Breast epithelium (tissue), 4 donors: ENCODE measurements at regions not wholly inside any gene's neighbourhood (a gene's known extent, or its start where the extent isn't known, plus 50 kb on each side); places are given as distances from the start of the nearest gene placed in this dataset.

Experiments used
- DNase-seq, 2 donors: peaks; one replicate each; pipeline ENCODE4 v3.0.0-alpha.2; 2019; ENCODE audit warnings: low spot score in 2 of 2
- H3K27ac ChIP-seq, 2 donors: fragments of 200-600 bp; sonication (generic) in 1 of 2; one replicate each; pipeline ENCODE4 v1.5.1; 2016 to 2019; ENCODE audit warnings: mild to moderate bottlenecking in 1 of 2
- H3K27me3 ChIP-seq, 2 donors: fragments of 200-600 bp; sonication (generic) in 1 of 2; one replicate each; pipeline versions ENCODE4 v1.5.1 to v1.6.0; 2017 to 2019; ENCODE audit warnings: control low read depth in 1 of 2, mild to moderate bottlenecking in 1 of 2
- H3K36me3 ChIP-seq: fragments of 200-600 bp; one replicate; pipeline ENCODE4 v1.5.1; 2019
- H3K4me1 ChIP-seq, 2 donors: fragments of 200-600 bp; sonication (generic); one replicate each; pipeline ENCODE4 v1.5.1; 2016 to 2019; ENCODE audit warnings: control low read depth in 1 of 2
- H3K4me3 ChIP-seq, 3 donors: fragments of 200-600 bp; sonication (generic); 1 replicate in 2 of 3; 2 replicates in 1 of 3; pipeline ENCODE4 v1.5.1; 2016 to 2019; ENCODE audit warnings: mild to moderate bottlenecking in 3 of 3, moderate library complexity in 2 of 3
- H3K9me3 ChIP-seq, 2 donors: fragments of 200-600 bp; sonication (generic) in 1 of 2; one replicate each; pipeline ENCODE4 v1.5.1; 2016 to 2019; ENCODE audit warnings: control low read depth in 1 of 2
- POLR2A ChIP-seq: fragments of 450-650 bp; IDR thresholded peaks from one replicate; pipeline ENCODE4 v1.6.1; 2016; ENCODE audit warnings: antibody characterized with exemption, mild to moderate bottlenecking, moderate library complexity
- POLR2AphosphoS5 ChIP-seq, 3 donors: sonication (generic); formaldehyde crosslinking; IDR thresholded peaks; one replicate each; pipeline ENCODE4 v1.6.1; 2017; ENCODE audit warnings: antibody characterized with exemption in 3 of 3
- intact Hi-C: fragments of 100-400 bp; cut with DNase I; formaldehyde crosslinking; loops from one replicate; pipeline ENCODE4 v1.15.1; 2023; ENCODE audit warnings: low total_unique reads
- TF ChIP-seq, protein P1 (sequence below), 3 donors: fragments of 450-650 bp; IDR thresholded peaks; one replicate each; pipeline ENCODE4 v1.5.1; 2016 to 2017; ENCODE audit warnings: antibody characterized with exemption in 3 of 3, mild to moderate bottlenecking in 3 of 3, moderate library complexity in 3 of 3

DNA sequence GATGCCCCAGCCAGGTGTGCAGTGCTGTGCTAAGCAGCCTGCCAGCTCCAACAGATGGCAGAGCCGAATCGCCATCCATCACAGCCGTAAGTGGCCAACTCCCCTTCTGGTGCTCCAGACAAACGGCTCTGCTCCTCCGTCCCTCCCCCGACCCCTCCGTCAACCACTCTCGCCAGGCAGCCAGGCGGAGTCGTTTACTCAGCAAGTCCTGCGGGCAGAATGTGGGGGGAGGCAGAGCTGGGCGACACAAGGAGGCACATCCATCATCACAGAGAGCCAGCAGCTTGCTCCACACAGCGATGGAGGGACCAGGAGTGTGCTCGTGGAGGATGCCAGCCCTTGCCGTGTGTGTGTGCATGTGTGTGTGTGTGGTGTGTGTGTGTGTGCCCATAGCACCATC lies 206.6 kb upstream of the GRIK3 start:
- Histone ChIP-seq H3K4me3 (no peak overlapping the region), H3K4me1 (no peaks in the 10 kb centered on the region), H3K36me3 (no peaks in the 10 kb centered on the region), H3K27ac (no peak overlapping the region), H3K9me3 (no peaks in the 10 kb centered on the region), H3K27me3 (peaks cover 0 to 5% of the 10 kb centered on the region in 2 donors)
- intact Hi-C loops: no loop called here
- DNase-seq: no peak
- no peak for TF ChIP-seq POLR2AphosphoS5 (IDR thresholded peaks at IDR 0.05)

DNA sequence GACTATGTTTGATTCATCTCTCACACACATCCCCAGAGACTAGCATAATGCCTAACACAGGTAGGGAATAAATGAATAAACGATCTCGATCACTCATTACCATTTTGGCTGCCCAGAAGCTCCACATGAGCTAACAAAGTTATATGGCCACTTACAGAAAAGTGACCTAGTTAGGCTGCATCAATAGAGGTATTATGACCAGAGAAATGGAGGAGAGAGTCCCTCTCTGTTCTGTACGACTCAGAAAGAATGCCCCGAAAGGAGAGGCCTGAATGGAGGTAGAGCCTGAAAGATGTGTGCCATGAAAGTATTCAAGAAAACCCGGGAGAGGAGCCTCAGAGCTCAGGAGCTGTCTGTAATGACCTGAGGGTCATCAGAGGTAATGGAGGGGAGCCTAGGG lies 208.2 kb upstream of the GRIK3 start:
- TF ChIP-seq, protein P1, sequence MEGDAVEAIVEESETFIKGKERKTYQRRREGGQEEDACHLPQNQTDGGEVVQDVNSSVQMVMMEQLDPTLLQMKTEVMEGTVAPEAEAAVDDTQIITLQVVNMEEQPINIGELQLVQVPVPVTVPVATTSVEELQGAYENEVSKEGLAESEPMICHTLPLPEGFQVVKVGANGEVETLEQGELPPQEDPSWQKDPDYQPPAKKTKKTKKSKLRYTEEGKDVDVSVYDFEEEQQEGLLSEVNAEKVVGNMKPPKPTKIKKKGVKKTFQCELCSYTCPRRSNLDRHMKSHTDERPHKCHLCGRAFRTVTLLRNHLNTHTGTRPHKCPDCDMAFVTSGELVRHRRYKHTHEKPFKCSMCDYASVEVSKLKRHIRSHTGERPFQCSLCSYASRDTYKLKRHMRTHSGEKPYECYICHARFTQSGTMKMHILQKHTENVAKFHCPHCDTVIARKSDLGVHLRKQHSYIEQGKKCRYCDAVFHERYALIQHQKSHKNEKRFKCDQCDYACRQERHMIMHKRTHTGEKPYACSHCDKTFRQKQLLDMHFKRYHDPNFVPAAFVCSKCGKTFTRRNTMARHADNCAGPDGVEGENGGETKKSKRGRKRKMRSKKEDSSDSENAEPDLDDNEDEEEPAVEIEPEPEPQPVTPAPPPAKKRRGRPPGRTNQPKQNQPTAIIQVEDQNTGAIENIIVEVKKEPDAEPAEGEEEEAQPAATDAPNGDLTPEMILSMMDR (IDR thresholded peaks at IDR 0.05): no peak
- no peak for TF ChIP-seq POLR2AphosphoS5 (IDR thresholded peaks at IDR 0.05)
- TF ChIP-seq POLR2A: no peak
- DNase-seq: no peak
- no peak overlapping the region for H3K4me3 ChIP-seq
- H3K9me3 ChIP-seq: no peaks in the 10 kb centered on the region
- H3K27ac ChIP-seq: no peak overlapping the region
- no peaks in the 10 kb centered on the region for H3K36me3 ChIP-seq
- H3K4me1 ChIP-seq: no peaks in the 10 kb centered on the region
- intact Hi-C loops: no loop called here
- H3K27me3 ChIP-seq: peaks cover 0 to 5% of the 10 kb centered on the region in 2 donors

DNA sequence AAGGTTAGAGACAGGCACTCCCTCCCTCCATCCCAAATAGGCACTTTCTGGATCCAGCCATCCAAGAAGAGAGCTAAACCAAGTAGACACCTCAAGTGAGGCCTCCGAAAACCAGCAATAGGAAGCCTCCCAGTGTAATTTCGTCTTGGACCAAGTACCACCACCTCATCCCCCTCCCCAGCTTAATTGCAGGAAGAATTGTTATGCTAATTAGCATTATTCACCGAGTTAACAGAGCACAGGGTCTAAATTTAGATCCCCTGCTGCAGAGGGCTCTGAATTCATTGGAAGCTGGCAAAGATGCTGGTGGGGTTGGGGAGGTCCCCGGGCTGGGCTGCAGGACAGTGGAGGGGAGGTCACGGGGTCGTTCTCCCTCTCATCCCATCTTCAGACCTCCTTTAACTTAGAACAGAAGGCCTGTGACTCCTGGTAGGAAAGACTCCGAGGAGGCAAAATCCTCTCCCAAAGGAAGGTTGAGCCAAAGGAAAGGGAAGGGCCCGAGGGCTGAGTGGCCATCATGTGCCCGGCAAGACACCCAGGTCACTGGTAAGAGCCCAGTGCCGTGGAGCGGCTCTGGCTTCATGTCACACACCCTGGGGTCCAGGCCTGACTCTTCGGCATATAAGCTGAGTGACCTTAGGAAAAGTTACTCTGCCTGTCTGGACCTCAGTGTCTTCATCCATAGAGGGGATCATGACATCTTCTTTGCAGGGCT lies 209.2 kb upstream of the GRIK3 start:
- no peak overlapping the region for H3K27ac ChIP-seq
- H3K36me3 ChIP-seq: no peaks in the 10 kb centered on the region
- TF ChIP-seq POLR2A (no peak), POLR2AphosphoS5 (IDR thresholded peaks at IDR 0.05) (no peak)
- TF ChIP-seq, protein P1 (IDR thresholded peaks at IDR 0.05): no peak
- H3K9me3 ChIP-seq: no peaks in the 10 kb centered on the region
- H3K4me3 ChIP-seq: no peak overlapping the region
- H3K4me1 ChIP-seq: no peaks in the 10 kb centered on the region
- no peak for DNase-seq
- intact Hi-C loops: no loop called here
- peaks cover 0 to 10% of the 10 kb centered on the region in 2 donors for H3K27me3 ChIP-seq

DNA sequence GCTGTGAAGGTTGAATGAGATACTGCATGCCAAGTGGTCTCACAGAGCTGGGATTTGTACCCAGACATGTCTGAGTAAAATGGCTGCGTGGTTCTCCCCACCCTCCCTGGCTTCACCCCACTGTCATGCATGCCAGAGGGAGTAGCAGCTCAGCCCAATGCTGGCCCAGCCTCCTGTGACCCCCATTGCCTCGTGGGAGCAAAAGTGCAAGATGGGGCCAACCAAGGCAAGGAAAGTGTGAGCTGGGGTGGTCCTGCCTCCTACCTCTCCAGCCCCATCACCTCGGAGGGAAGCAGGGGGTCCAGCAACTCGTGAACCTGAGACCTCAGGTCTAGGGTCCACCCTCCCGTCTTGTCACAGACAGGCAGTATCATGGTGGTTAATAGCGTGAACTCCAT lies 209.8 kb upstream of the GRIK3 start:
- no peaks in the 10 kb centered on the region for H3K9me3 ChIP-seq
- no peak overlapping the region for H3K4me3 ChIP-seq
- intact Hi-C loops: no loop called here
- DNase-seq: no peak
- H3K4me1 ChIP-seq: no peaks in the 10 kb centered on the region
- TF ChIP-seq POLR2A (no peak), POLR2AphosphoS5 (IDR thresholded peaks at IDR 0.05) (no peak)
- TF ChIP-seq, protein P1 (IDR thresholded peaks at IDR 0.05): no peak
- no peaks in the 10 kb centered on the region for H3K36me3 ChIP-seq
- peaks cover 0 to 11% of the 10 kb centered on the region in 2 donors for H3K27me3 ChIP-seq
- H3K27ac ChIP-seq: no peak overlapping the region

DNA sequence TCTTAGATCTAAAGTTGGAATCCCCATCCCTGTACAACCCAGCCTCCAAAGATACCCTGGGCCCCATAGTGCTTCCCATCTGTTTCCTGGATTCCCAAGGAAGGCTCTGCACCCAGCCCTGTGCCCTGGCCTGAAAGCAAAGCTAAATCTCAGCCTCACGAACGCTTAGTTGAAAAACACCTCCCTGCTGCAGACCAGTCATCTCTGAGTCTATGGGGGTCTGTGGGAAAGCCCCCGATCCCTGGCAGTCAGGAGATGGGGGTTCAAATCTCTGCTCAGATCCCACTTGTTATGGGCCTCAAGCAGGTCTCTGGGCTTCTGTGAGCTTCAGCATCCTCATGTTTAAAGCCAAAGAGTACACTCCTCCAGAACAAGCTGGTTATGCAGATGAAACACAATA lies 210.5 kb upstream of the GRIK3 start:
- TF ChIP-seq POLR2AphosphoS5 (IDR thresholded peaks at IDR 0.05) (no peak), POLR2A (no peak)
- TF ChIP-seq, protein P1 (IDR thresholded peaks at IDR 0.05): no peak
- H3K27me3 ChIP-seq: peaks cover 0 to 11% of the 10 kb centered on the region in 2 donors
- H3K36me3 ChIP-seq: no peaks in the 10 kb centered on the region
- intact Hi-C loops: no loop called here
- DNase-seq: no peak
- no peak overlapping the region for H3K27ac ChIP-seq
- H3K4me3 ChIP-seq: no peak overlapping the region
- H3K9me3 ChIP-seq: no peaks in the 10 kb centered on the region
- no peaks in the 10 kb centered on the region for H3K4me1 ChIP-seq
